WTC11 (cell line): ENCODE measurements at regions not wholly inside any gene's neighbourhood (a gene's known extent, or its start where the extent isn't known, plus 50 kb on each side); places are given as distances from the start of the nearest gene placed in this dataset.

ENCODE experiments used
- ATAC-seq: fragments of 200-7000 bp; cut with Tn5 transposase; 2 replicates; pipeline ENCODE4 v1.10.0; 2021; ENCODE audit warnings: mild to moderate bottlenecking, moderate library complexity
- CTCF ChIA-PET: fragments of 300-600 bp; sonication (Branson Sonifier 250); formaldehyde crosslinking; loops from one replicate; lab custom pipeline; 2021; ENCODE audit warnings: antibody characterized with exemption; lab: Charles Lee
- POLR2A ChIA-PET: fragments of 350-600 bp; sonication (Branson Sonifier 250); formaldehyde crosslinking; loops from one replicate; lab custom pipeline; 2021; ENCODE audit warnings: antibody characterized with exemption; lab: Charles Lee
- DNase-seq: peaks from one replicate; pipeline ENCODE4 v3.0.0; 2021; ENCODE audit warnings: low spot score
- H3K27ac Mint-ChIP-seq: 2 replicates; pipeline ENCODE4 v1.8.0; 2021; ENCODE audit warnings: mixed read lengths
- H3K27me3 Mint-ChIP-seq: 2 replicates; pipeline ENCODE4 v1.8.0; 2021; ENCODE audit warnings: low read depth, mild to moderate bottlenecking, moderate library complexity, mixed read lengths
- H3K36me3 Mint-ChIP-seq: 2 replicates; pipeline ENCODE4 v1.8.0; 2021; ENCODE audit warnings: mixed read lengths
- H3K4me1 Mint-ChIP-seq: 2 replicates; pipeline ENCODE4 v1.8.0; 2022; ENCODE audit warnings: mixed read lengths
- H3K4me3 Mint-ChIP-seq: 2 replicates; pipeline ENCODE4 v1.8.0; 2021; ENCODE audit warnings: mild to moderate bottlenecking, moderate library complexity, mixed read lengths
- H3K9me3 Mint-ChIP-seq: 2 replicates; pipeline ENCODE4 v1.8.0; 2021; ENCODE audit warnings: mixed read lengths
- FOXK1 ChIP-seq: sonication (generic); formaldehyde crosslinking; IDR thresholded peaks from 2 replicates; pipeline ENCODE4 v1.8.0; 2022; ENCODE audit warnings: mild to moderate bottlenecking, moderate library complexity, missing genetic modification reagents
- JAZF1 ChIP-seq: fragments of 250-450 bp; sonication (Bioruptor Pico); IDR thresholded peaks from 2 replicates; pipeline ENCODE4 v1.9.0; 2021; ENCODE audit warnings: moderate library complexity, mild to moderate bottlenecking, inconsistent platforms
- NFATC4 ChIP-seq: fragments of 250-450 bp; sonication (Bioruptor Pico); IDR thresholded peaks from 2 replicates; pipeline ENCODE4 v1.9.0; 2021; ENCODE audit warnings: mild to moderate bottlenecking
- NFYB ChIP-seq: sonication (generic); formaldehyde crosslinking; conservative IDR thresholded peaks from 2 replicates; pipeline ENCODE4 v1.8.0; 2022; ENCODE audit warnings: low read depth, missing genetic modification reagents
- NR2C2 ChIP-seq: sonication (generic); formaldehyde crosslinking; IDR thresholded peaks from 2 replicates; pipeline ENCODE4 v1.8.0; 2022; ENCODE audit warnings: mild to moderate bottlenecking, missing genetic modification reagents
- NR3C1 ChIP-seq: sonication (generic); formaldehyde crosslinking; conservative IDR thresholded peaks from 2 replicates; pipeline ENCODE4 v1.8.1; 2023; ENCODE audit warnings: low read depth, mild to moderate bottlenecking, missing genetic modification reagents
- RELA ChIP-seq: sonication (generic); formaldehyde crosslinking; IDR thresholded peaks from 2 replicates; pipeline ENCODE4 v1.8.1; 2022; ENCODE audit warnings: missing genetic modification reagents, mild to moderate bottlenecking, borderline replicate concordance
- SMAD4 ChIP-seq: sonication (generic); formaldehyde crosslinking; IDR thresholded peaks from 2 replicates; pipeline ENCODE4 v1.8.0; 2022; ENCODE audit warnings: mild to moderate bottlenecking, missing genetic modification reagents
- SP1 ChIP-seq: sonication (generic); formaldehyde crosslinking; conservative IDR thresholded peaks from 2 replicates; pipeline ENCODE4 v1.8.1; 2022; ENCODE audit warnings: missing genetic modification reagents
- TF ChIP-seq, protein P1 (sequence below): sonication (generic); formaldehyde crosslinking; IDR thresholded peaks from 2 replicates; pipeline ENCODE4 v1.8.1; 2022; ENCODE audit warnings: mild to moderate bottlenecking, missing genetic modification reagents, moderate library complexity, borderline replicate concordance
- TF ChIP-seq, protein P2 (sequence below): sonication (generic); formaldehyde crosslinking; IDR thresholded peaks from 2 replicates; pipeline ENCODE4 v1.8.1; 2022; ENCODE audit warnings: missing genetic modification reagents, borderline replicate concordance
- TF ChIP-seq, protein P3 (sequence below): sonication (generic); formaldehyde crosslinking; IDR thresholded peaks from 2 replicates; pipeline ENCODE4 v1.8.1; 2023; ENCODE audit warnings: mild to moderate bottlenecking, missing genetic modification reagents
- TF ChIP-seq, protein P4 (sequence below): sonication (generic); formaldehyde crosslinking; conservative IDR thresholded peaks from 2 replicates; pipeline ENCODE4 v1.8.1; 2023; ENCODE audit warnings: mild to moderate bottlenecking, low read depth, missing genetic modification reagents, moderate library complexity
- TF ChIP-seq, protein P5 (sequence below): sonication (generic); formaldehyde crosslinking; IDR thresholded peaks from 2 replicates; pipeline ENCODE4 v1.8.0; 2022; ENCODE audit warnings: missing genetic modification reagents
- TF ChIP-seq, protein P6 (sequence below): sonication (generic); formaldehyde crosslinking; IDR thresholded peaks from 2 replicates; pipeline ENCODE4 v1.8.1; 2023; ENCODE audit warnings: mild to moderate bottlenecking, missing genetic modification reagents
- TF ChIP-seq, protein P7 (sequence below): sonication (generic); formaldehyde crosslinking; IDR thresholded peaks from 2 replicates; pipeline ENCODE4 v1.8.0; 2022; ENCODE audit warnings: mild to moderate bottlenecking, missing genetic modification reagents
- TF ChIP-seq, protein P8 (sequence below): sonication (generic); formaldehyde crosslinking; IDR thresholded peaks from 2 replicates; pipeline ENCODE4 v1.8.1; 2023; ENCODE audit warnings: mild to moderate bottlenecking, missing genetic modification reagents, borderline replicate concordance

DNA sequence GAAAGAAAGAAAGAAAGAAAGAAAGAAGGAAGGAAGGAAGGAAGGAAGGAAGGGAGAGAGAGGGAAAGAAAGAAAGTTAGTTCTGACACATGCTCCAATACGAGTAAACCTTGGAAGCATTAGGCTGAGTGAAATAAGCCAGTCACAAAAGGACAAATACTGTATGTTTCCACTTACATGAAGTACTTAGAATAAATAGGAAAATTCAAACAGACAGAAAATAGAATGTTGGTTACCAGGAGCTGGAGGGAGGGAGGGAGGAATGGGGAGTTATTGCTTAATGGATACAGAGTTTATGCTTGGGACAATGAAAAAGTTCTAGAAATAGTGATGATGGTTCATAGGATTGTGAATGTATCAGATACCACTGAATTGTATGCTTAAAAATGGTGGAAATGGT, 75.2 kb upstream of the CDH4 start:
- Mint-ChIP-seq H3K27ac (no peak overlapping the region), H3K27me3 (peaks cover 48% of the 10 kb centered on the region), H3K4me1 (peaks cover 4% of the 10 kb centered on the region; the same call in 1 of the 2 replicates), H3K4me3 (no peak overlapping the region), H3K36me3 (0 out of 2 replicates have a peak, but pooled peaks cover 3% of the 10 kb centered on the region), H3K9me3 (peaks cover 4% of the 10 kb centered on the region; the same call in 1 of the 2 replicates)
- CTCF ChIA-PET = no interaction called here
- DNase-seq (no peak), ATAC-seq (no peak)
- POLR2A ChIA-PET = no interaction called here
- TF ChIP-seq NFATC4 (CRISPR knock-in tag) (no peak), NFYB (CRISPR knock-in tag) (no peak), NR2C2 (CRISPR knock-in tag) (no peak), SP1 (CRISPR knock-in tag) (no peak), RELA (CRISPR knock-in tag) (no peak), NR3C1 (CRISPR knock-in tag) (no peak), JAZF1 (no peak), SMAD4 (CRISPR knock-in tag) (no peak), FOXK1 (CRISPR knock-in tag) (no peak)
- TF ChIP-seq, protein P1, sequence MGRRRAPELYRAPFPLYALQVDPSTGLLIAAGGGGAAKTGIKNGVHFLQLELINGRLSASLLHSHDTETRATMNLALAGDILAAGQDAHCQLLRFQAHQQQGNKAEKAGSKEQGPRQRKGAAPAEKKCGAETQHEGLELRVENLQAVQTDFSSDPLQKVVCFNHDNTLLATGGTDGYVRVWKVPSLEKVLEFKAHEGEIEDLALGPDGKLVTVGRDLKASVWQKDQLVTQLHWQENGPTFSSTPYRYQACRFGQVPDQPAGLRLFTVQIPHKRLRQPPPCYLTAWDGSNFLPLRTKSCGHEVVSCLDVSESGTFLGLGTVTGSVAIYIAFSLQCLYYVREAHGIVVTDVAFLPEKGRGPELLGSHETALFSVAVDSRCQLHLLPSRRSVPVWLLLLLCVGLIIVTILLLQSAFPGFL (CRISPR knock-in tag) = no peak
- TF ChIP-seq, protein P2, sequence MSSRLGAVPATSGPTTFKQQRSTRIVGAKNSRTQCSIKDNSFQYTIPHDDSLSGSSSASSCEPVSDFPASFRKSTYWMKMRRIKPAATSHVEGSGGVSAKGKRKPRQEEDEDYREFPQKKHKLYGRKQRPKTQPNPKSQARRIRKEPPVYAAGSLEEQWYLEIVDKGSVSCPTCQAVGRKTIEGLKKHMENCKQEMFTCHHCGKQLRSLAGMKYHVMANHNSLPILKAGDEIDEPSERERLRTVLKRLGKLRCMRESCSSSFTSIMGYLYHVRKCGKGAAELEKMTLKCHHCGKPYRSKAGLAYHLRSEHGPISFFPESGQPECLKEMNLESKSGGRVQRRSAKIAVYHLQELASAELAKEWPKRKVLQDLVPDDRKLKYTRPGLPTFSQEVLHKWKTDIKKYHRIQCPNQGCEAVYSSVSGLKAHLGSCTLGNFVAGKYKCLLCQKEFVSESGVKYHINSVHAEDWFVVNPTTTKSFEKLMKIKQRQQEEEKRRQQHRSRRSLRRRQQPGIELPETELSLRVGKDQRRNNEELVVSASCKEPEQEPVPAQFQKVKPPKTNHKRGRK (CRISPR knock-in tag) = no peak
- TF ChIP-seq, protein P3, sequence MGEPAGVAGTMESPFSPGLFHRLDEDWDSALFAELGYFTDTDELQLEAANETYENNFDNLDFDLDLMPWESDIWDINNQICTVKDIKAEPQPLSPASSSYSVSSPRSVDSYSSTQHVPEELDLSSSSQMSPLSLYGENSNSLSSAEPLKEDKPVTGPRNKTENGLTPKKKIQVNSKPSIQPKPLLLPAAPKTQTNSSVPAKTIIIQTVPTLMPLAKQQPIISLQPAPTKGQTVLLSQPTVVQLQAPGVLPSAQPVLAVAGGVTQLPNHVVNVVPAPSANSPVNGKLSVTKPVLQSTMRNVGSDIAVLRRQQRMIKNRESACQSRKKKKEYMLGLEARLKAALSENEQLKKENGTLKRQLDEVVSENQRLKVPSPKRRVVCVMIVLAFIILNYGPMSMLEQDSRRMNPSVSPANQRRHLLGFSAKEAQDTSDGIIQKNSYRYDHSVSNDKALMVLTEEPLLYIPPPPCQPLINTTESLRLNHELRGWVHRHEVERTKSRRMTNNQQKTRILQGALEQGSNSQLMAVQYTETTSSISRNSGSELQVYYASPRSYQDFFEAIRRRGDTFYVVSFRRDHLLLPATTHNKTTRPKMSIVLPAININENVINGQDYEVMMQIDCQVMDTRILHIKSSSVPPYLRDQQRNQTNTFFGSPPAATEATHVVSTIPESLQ = no peak
- TF ChIP-seq, protein P4, sequence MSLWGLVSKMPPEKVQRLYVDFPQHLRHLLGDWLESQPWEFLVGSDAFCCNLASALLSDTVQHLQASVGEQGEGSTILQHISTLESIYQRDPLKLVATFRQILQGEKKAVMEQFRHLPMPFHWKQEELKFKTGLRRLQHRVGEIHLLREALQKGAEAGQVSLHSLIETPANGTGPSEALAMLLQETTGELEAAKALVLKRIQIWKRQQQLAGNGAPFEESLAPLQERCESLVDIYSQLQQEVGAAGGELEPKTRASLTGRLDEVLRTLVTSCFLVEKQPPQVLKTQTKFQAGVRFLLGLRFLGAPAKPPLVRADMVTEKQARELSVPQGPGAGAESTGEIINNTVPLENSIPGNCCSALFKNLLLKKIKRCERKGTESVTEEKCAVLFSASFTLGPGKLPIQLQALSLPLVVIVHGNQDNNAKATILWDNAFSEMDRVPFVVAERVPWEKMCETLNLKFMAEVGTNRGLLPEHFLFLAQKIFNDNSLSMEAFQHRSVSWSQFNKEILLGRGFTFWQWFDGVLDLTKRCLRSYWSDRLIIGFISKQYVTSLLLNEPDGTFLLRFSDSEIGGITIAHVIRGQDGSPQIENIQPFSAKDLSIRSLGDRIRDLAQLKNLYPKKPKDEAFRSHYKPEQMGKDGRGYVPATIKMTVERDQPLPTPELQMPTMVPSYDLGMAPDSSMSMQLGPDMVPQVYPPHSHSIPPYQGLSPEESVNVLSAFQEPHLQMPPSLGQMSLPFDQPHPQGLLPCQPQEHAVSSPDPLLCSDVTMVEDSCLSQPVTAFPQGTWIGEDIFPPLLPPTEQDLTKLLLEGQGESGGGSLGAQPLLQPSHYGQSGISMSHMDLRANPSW (CRISPR knock-in tag) = no peak
- TF ChIP-seq, protein P5, sequence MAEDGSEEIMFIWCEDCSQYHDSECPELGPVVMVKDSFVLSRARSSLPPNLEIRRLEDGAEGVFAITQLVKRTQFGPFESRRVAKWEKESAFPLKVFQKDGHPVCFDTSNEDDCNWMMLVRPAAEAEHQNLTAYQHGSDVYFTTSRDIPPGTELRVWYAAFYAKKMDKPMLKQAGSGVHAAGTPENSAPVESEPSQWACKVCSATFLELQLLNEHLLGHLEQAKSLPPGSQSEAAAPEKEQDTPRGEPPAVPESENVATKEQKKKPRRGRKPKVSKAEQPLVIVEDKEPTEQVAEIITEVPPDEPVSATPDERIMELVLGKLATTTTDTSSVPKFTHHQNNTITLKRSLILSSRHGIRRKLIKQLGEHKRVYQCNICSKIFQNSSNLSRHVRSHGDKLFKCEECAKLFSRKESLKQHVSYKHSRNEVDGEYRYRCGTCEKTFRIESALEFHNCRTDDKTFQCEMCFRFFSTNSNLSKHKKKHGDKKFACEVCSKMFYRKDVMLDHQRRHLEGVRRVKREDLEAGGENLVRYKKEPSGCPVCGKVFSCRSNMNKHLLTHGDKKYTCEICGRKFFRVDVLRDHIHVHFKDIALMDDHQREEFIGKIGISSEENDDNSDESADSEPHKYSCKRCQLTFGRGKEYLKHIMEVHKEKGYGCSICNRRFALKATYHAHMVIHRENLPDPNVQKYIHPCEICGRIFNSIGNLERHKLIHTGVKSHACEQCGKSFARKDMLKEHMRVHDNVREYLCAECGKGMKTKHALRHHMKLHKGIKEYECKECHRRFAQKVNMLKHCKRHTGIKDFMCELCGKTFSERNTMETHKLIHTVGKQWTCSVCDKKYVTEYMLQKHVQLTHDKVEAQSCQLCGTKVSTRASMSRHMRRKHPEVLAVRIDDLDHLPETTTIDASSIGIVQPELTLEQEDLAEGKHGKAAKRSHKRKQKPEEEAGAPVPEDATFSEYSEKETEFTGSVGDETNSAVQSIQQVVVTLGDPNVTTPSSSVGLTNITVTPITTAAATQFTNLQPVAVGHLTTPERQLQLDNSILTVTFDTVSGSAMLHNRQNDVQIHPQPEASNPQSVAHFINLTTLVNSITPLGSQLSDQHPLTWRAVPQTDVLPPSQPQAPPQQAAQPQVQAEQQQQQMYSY (CRISPR knock-in tag) = no peak
- TF ChIP-seq, protein P6, sequence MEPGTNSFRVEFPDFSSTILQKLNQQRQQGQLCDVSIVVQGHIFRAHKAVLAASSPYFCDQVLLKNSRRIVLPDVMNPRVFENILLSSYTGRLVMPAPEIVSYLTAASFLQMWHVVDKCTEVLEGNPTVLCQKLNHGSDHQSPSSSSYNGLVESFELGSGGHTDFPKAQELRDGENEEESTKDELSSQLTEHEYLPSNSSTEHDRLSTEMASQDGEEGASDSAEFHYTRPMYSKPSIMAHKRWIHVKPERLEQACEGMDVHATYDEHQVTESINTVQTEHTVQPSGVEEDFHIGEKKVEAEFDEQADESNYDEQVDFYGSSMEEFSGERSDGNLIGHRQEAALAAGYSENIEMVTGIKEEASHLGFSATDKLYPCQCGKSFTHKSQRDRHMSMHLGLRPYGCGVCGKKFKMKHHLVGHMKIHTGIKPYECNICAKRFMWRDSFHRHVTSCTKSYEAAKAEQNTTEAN = no peak
- TF ChIP-seq, protein P7, sequence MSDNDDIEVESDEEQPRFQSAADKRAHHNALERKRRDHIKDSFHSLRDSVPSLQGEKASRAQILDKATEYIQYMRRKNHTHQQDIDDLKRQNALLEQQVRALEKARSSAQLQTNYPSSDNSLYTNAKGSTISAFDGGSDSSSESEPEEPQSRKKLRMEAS (CRISPR knock-in tag) = no peak
- TF ChIP-seq, protein P8, sequence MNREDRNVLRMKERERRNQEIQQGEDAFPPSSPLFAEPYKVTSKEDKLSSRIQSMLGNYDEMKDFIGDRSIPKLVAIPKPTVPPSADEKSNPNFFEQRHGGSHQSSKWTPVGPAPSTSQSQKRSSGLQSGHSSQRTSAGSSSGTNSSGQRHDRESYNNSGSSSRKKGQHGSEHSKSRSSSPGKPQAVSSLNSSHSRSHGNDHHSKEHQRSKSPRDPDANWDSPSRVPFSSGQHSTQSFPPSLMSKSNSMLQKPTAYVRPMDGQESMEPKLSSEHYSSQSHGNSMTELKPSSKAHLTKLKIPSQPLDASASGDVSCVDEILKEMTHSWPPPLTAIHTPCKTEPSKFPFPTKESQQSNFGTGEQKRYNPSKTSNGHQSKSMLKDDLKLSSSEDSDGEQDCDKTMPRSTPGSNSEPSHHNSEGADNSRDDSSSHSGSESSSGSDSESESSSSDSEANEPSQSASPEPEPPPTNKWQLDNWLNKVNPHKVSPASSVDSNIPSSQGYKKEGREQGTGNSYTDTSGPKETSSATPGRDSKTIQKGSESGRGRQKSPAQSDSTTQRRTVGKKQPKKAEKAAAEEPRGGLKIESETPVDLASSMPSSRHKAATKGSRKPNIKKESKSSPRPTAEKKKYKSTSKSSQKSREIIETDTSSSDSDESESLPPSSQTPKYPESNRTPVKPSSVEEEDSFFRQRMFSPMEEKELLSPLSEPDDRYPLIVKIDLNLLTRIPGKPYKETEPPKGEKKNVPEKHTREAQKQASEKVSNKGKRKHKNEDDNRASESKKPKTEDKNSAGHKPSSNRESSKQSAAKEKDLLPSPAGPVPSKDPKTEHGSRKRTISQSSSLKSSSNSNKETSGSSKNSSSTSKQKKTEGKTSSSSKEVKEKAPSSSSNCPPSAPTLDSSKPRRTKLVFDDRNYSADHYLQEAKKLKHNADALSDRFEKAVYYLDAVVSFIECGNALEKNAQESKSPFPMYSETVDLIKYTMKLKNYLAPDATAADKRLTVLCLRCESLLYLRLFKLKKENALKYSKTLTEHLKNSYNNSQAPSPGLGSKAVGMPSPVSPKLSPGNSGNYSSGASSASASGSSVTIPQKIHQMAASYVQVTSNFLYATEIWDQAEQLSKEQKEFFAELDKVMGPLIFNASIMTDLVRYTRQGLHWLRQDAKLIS (CRISPR knock-in tag) = no peak
